GM18907 (cell line): ENCODE measurements at regions not wholly inside any gene's neighbourhood (a gene's known extent, or its start where the extent isn't known, plus 50 kb on each side); places are given as distances from the start of the nearest gene placed in this dataset.
"Not testable (repeated sequence)": the region's sequence is repeated elsewhere in the genome, so short reads cannot be mapped to it uniquely, and the experiment has no call there.

Experiments used
- ATAC-seq: cut with Tn5 transposase; IDR thresholded peaks from one replicate; pipeline ENCODE4 v1.9.1; 2021; ENCODE audit warnings: mild to moderate bottlenecking, moderate library complexity; ENCODE audit not compliant: unreplicated experiment

DNA sequence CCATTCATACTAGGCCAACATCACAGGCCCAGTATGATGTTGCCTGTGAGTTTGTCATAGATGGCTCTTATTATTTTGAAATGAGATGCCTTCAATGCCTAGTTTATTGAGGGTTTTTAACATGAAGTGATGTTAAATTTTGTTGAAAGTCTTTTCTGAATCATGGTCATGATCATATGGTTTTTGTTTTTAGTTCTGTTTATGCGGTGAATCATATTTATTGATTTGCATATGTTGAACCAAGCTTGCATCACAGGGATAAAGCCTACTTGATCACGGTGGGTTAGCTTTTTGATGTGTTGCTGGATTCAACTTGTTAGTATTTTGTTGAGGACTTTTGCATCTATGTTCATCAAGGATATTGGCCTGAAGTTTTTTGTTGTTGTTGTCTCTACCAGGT, 195.8 kb upstream of the FN1 start:
- no peak for ATAC-seq

DNA sequence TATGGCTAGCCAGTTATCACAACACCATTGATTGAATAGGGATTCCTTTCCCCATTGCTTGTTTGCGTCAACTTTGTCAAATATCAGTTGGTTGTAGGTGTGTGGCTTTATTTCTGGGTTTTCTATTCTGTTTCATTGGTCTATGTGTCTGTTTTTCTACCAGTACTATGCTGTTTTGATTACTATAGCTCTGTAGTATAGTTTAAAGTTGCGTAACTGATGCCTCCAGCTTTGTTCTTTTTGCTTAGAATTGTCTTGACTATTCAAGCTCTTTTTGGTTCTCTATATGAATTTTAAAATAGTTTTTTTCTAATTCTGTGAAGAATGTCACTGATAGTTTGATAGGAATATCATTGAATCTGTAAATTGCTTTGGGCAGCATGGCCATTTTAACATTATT, 194.9 kb upstream of the FN1 start:
- not testable (repeated sequence) for ATAC-seq

DNA sequence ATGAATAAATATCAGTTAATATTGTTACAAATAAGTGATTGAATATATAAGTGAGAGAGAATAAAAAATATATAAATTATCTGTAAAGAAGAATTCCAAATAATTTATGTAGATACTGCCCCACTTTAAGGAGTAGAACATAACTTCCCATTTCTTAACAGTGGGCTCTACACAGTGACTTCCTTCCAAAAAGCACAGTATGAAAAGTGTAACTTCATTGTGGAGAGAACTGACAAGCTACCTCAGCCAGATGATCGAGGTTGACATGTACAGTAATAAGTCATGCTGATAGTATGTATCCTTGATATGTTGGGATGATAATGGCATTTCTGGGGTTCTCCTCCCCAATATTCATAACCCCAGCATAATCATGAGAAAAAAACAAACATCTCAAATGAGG, 191.9 kb upstream of the FN1 start:
- no peak for ATAC-seq

DNA sequence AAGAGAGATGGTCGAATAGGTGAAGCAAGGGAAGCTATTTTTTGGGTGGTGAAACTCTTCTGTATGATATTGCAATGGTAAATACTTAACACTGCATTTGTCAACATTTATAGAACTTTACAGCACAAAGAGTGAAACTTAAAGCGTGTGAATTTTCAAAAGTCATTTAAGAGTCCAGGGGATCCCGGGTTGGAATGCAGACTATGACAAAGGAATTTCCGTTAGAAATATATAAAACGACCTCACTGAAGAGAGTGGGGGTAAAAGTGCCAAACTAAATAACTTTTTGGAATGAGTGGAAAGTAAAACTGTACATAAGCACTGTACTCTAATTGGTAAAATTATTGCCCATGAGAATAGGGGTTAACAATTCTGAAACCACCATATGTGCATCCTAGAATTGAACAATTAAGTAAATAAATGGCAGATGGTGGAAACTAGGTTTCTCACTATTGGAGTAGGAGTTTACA, 191.0 kb upstream of the FN1 start:
- ATAC-seq = no peak

DNA sequence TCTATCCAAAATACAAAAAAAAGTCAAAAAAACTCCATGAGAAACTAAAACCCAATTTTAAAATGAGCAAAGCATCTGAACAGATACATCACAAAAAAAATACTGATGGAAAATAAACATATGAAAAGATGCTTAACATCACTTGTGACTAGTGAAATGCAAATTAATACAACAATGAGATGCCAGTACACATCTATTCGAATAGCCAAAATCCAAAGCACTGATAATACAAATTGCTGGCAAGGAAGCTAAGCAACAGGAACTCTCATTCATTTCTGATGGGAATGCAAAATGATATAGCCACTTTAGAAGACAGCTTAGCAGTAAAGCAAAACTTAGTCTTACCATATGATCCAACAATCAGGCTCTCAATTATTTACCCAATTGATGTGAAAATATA, 190.2 kb upstream of the FN1 start:
- ATAC-seq = no peak

DNA sequence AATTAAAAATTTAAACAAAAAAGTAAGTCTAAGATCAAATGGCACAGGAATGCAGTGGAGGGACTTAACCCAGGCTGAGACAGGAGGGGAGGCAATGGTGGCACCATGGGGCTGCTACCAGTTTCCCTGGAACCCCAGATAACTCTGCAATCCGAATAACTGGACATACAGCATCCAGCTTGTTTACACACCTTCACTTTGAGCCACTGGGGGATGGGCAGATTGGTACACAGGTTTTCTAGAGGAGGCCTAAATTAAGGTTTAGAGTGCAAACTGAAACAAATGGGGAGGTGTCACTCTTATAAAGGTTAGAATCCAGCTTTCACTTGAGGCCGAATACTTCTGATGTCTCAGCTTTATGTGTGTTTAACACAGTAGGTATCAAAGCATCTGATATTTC, 189.3 kb upstream of the FN1 start:
- ATAC-seq = no peak

DNA sequence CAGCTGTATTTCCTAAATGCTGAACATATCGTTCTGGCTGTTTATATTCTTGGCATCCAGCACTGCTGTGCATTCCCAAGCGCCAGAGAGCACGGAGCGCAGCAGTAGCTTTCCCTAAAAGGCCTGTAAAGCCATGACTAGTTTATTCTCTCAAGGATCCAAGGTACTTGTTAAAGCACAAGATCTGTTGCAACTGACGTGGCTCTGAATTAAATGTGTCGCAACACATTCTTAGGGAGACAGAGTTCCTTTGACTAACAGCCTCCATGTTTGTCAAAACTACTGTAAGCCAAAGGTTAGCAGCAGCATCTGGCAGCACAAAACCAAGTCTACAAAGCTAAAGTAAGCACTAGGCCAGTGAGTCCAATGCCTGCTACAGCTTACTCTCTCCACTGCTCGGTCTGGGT, 188.6 kb upstream of the FN1 start:
- no peak for ATAC-seq

DNA sequence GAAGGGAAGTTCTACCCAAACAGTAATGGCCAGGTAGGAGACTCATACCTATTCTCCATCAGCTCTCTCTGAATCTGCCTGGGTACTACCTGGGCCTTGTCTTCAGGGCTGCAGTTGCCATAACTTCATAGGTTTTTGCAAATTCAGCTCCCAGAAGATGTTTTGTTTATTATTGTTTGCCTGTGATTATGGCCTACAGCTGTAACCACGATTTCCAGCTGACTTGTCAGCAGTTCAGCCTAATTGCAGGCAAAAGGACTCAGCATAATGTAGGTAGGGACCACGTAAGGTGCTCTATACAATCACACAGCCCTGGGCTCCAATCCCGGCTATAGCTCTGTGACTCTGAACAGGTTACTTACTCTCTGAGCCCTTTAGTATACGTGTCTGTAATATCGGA, 187.0 kb upstream of the FN1 start:
- no peak for ATAC-seq

DNA sequence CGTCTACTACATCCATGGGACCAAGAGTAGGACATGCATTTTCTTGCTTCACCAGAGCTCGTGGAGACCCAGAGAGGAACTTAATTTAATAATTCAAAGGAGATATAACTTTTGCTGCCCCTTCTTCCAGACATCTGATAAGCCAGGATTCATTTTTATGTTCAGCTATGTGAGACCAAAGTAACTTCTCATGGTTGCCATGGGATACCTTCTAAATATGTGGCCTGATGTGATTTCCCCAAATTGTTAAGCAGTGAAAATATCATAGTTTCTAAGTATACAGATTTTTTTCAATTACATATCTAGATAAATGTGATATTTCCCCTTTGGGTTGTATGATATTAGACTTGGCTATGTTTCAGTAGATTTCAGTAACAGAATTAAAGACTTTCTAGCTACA, 185.5 kb upstream of the FN1 start:
- ATAC-seq = no peak

DNA sequence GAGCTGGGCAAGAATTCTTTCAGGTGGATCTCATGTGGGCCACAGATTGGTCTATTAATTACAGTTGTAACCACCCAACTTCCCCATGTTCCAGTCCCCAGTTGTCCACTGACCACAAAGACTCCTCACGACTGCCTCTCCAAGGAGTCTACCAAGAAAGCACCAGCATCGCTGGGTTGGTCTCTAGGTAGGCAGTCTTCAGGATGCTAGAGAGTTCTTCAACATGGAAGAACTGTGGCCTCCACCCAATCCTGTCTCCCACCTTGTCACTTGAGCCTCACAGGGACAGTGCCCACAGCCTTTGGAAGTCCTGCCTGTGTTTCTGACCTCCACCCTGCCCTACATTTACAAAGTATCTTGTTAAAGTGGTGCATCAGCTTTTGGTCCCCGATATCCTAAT, 184.7 kb upstream of the FN1 start:
- no peak for ATAC-seq

DNA sequence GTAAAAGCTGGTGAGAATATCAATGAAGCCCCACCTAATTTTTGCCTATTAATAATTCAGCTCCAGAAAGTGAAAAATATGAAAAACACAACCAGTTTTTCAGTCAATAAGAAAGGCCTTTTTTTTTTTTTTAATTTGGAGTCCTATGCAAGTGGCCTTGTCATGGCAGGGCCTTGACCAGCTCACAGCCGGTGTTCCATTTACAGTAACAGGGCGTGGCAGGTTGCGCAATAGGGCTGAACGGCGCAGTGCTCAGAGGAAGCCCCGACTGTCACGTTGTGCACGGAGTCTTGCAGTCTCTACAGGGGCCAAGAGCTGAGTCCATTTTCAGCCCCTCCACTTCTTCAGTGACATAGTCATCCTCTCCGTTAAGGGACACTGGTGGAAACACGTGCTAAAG, 184.1 kb upstream of the FN1 start:
- no peak for ATAC-seq

DNA sequence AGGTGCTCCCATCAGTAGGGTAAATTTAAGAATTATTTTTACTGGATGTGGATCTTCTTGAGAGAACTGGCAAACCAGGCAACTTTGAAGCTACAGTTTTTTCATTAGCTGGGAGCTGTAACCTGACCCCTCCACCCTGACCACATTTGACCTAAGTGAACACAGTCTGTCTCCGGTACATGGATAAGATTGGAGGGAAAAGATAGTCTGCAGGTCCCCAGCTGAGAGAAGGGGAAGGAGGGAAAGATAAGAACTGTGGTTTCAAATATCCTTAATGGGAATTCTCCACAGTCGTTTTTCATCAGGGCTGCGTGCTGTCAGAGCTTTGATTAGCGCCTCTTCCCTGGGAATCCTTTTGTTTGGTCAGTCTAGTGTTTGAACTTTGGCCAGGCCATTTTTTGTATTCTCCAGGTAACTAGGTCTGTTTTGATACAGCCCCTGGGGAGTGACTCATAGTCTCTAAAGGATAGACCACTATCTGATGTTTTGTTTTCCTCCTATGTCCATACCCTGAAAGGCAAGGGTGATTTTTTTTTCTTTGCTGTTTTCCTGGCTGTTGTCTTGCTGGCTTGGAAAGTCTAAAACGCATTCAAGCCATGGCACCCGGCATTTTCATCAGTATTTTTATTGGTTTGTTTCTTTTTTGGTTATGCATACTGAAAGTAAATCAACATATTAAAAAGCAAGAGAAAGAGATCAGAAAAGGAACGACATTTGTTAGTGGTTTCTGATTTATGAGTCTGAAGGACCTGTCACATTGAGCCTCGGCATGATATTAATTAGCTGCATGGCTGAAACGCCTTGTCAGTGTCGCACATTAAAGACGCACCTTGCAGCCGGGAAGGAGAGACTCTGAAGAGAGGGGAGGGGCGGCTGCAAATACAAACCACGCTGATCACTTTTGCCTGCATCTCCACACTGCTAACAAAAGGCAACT, 183.4 kb upstream of the FN1 start:
- ATAC-seq = no peak

DNA sequence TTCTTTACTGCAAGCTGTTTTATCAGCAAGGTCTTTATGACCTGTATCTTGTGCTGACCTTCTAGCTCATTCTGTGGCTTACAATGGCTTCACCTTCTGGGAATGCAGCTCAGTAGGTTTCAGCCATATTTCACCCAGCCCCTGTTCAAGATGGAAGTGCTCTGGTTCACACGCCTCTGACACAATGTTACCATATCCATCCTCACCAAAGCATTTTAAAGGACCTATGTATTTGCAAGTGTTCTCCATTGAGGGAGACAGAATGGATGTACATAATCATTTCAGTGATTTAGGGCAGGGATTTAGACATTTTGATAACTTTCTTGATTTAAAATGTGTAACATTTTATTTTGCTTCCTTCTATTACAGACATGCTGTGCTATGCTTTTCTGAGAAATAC, 182.3 kb upstream of the FN1 start:
- ATAC-seq = no peak

DNA sequence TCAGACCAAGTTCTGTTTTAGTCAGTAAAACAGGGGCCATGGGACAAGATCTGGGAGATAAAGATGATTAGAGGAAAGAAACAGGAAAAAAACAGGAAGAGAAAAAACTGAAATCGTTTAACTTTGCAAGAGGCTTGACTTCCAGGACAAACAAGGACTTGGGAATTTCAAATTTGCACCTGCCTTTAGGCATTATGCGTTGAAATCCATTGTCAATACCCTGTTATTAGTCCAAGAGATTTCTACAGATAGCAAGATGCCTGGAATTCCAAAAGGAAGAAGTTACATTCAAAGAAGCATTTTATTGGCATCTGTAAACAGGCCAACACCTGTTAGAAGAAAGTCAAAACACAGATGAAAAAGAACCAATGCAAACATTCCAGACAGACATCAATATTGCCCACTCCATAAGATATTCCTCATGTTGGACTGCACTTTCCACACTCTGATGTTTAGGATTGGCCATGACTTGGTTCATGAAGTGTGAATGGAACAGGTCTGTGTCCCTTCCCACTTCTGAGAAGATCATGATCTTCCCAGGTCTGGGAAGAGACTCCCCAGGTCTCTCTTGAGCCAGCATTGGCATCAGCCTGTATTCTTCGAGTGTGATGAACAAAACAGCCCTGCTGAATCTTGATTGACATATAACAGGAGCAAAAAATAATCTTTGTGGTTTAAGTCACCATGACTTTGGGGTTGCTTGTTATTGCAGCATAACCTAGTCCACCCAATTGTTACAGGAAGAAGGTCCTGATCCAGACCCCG, 181.4 kb upstream of the FN1 start:
- ATAC-seq = no peak

DNA sequence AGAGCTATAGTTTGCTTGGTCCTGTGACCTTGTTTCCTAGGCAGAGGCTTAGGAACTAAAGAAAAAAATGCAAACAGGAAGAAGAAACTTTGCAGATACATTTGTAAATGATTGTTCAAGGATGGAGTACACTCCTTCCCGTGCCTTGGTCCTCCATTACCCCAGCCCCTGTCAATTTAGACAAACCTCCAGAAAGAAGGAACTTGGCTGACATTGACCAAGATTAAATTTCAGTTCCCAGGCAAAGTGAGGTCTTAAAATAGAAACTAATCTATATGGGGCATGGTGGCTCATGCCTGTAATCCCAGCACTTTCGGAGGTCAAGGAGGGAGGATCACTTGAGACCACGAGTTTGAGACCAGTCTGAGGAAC, 179.9 kb upstream of the FN1 start:
- no peak for ATAC-seq

DNA sequence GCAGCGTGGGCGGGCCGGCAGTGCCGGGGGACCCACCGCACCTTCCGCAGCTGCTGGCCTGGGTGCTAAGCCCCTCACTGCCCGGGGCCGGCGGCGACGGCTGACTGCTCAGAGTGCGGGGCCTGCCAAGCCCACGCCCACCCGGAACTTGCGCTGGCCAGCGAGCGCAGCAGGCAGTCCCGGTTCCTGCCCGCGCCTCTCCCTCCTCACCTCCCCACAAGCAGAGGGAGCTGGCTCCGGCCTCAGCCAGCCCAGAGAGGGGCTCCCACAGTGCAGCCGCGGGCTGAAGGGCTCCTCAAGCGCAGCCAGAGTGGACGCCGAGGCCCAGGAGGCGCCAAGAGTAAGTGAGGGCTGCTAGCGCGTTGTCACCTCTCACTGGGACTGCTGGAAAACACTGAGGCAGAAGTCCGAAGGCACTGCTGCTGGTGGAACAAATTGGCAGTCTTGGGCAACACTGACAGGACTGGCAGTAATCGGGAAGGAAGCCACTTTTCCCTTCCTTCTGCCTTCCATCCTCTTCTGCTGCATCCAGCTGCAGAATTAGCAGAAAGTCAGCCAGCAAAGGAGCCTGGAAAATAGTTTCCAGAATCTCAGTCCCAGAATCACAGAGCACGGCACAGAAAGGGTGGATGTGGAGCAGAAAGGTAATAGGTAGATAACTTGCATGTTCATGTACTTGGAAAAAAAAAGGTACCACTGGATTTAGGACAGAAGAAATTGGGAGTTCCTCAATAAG, 179.4 kb upstream of the FN1 start:
- no peak for ATAC-seq

DNA sequence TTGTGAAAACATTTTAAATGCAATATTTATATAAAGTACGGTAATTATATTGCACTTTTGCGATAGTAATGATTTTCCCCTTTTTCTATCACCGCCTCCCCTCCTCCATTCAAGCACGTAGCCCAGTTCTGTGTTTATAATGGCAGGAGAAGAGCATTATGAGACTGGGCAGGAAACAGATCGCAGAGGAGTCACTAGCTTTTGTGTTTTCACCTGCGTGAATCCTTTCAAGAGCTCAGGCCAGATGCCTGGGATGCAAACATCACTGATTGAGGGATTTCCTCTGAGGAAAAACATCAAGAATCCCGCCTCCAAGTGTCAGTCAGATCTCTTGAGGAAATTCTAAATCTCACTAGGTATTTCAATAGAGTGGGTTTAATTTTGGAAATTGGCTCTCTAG, 178.4 kb upstream of the FN1 start:
- no peak for ATAC-seq

DNA sequence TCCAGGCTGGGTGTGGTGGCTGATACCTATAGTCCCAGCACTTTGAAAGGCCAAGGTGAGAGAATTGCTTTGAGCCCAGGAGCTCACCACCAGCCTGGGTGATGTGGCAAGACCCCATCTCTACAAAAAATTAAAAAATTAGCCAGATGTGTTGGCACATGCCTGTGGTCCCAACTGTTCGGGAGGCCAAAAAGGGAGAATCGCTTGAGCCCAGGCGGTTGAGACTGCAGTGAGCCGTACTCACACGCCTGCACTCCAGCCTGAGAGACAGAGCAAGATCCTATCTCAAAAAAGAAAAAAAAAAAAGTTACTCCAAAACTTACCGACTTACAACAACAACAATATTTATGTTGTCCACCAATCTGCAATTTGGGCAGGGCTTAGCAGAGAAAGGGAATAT, 178.0 kb upstream of the FN1 start:
- no peak for ATAC-seq

DNA sequence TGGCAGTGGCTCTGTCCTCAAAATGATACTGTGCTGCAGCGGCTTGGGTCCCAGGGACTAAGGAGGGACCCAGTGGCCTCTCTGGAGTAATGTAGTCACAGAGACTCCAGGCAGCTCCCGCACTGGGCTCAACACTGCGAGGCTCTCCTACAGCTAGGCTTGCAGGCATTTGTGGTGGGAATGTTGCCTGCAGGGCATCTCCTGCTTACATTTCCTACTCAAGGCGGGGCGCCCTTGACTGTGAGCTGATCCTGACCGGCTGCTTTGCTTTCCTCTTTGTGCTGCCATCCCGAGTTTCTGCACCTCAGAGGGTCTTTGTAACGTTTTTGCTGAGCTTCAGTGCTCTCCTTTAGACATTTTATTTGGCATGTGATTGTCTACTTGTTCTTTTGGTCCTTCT, 177.4 kb upstream of the FN1 start:
- no peak for ATAC-seq

DNA sequence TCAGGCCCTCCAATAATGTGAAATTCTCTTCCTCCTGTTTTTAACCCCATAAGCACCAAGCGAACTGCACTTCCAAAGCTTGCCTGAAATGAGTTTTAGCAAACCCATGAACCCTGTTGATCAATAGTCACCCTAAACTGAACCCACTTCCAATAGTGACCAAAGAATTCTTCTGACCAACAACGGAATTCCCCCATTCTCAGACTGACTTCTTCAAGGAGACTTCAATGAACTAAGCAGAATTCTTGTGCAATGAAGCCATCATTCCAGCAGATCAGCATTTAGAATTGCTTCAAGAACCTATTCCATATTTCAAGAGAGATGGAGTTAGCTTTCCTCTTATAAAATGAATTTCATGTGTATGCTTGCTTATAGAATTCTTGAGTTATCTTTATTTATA, 176.9 kb upstream of the FN1 start:
- ATAC-seq = no peak

DNA sequence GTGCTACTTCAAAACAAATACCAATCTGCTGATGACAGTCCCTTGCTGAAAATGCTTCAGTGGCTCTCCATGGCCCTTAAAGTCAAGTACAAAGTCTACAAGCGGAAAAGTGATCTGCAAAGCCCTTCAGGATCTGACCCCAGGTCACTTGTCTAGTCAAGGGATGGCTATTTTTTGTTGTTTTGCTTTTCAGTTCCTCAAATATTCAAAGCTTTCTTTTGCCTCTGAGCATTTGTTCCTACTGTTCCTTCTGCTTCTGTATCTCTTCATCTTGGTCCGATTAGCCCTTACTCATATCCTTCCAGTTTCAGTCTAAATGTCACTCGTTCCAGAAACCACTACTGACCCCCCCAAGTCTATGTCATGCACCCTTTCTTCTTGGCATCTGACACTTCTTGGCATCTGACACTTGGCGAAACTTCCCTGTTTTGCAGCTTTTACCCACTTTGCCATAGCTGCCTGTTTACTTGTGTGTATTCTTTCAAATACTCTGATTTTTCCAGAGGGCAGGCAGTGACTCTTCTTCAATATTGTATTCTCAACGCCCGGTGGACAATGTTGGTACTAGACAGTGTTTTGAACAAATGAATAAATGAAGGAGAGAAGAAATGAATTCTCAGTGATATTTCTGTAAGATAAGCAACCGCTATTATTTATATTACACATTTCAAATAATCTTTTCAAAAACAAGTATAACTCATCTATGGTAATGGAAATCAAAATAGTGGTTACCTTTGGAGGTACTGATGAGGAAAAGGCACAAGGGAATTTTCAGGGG, 175.9 kb upstream of the FN1 start:
- no peak for ATAC-seq
